H1 (cell line): ENCODE measurements at regions not wholly inside any gene's neighbourhood (a gene's known extent, or its start where the extent isn't known, plus 50 kb on each side); places are given as distances from the start of the nearest gene placed in this dataset.

Experiments
- CTCF ChIA-PET: fragments of 300-600 bp; sonication (Branson Sonifier 250); formaldehyde crosslinking; loops from one replicate; lab custom pipeline; 2021; ENCODE audit not compliant: partially characterized antibody; lab: Charles Lee
- POLR2A ChIA-PET: fragments of 300-600 bp; sonication (Branson Sonifier 250); formaldehyde crosslinking; loops from one replicate; lab custom pipeline; 2021; ENCODE audit warnings: inconsistent platforms; ENCODE audit not compliant: partially characterized antibody; lab: Charles Lee
- DNase-seq, 2 experiments: peaks; one replicate each; pipeline versions ENCODE4 v3.0.0 to v3.0.0-alpha.2; 2010 to 2022; ENCODE audit warnings: low spot score in 2 of 2, low read depth in 1 of 2, mixed read lengths in 1 of 2
- FAIRE-seq: peaks from 2 replicates; lab custom pipeline; 2011; peaks lifted over from hg19 to GRCh38; lab: Jason Lieb, UNC
- H2AFZ ChIP-seq: 2 replicates; pipeline ENCODE4 v1.8.1; 2012; ENCODE audit warnings: low read length, inconsistent platforms
- H2AK5ac ChIP-seq: 2 replicates; pipeline ENCODE4 v1.6.1; 2013; ENCODE audit warnings: low read depth, low read length
- H2BK120ac ChIP-seq: replicated peaks from 2 replicates; pipeline ENCODE3; 2013; ENCODE audit warnings: low read depth, low read length, inconsistent platforms
- H2BK12ac ChIP-seq: 2 replicates; pipeline ENCODE4 v1.6.1; 2013; ENCODE audit warnings: low read depth, low read length
- H2BK15ac ChIP-seq: 2 replicates; pipeline ENCODE4 v1.6.1; 2013; ENCODE audit warnings: low read length
- H2BK20ac ChIP-seq: 2 replicates; pipeline ENCODE4 v1.6.1; 2013; ENCODE audit warnings: low read length
- H2BK5ac ChIP-seq: 2 replicates; pipeline ENCODE4 v1.6.1; 2013; ENCODE audit warnings: low read depth, low read length
- H3K14ac ChIP-seq: 2 replicates; pipeline ENCODE4 v1.6.1; 2013; ENCODE audit warnings: inconsistent platforms; ENCODE audit not compliant: insufficient read length
- H3K18ac ChIP-seq: 2 replicates; pipeline ENCODE4 v1.6.1; 2013; ENCODE audit warnings: low read length; ENCODE audit errors: extremely low read depth
- H3K23ac ChIP-seq: 2 replicates; pipeline ENCODE4 v1.6.1; 2013; ENCODE audit warnings: inconsistent platforms; ENCODE audit not compliant: insufficient read length
- H3K23me2 ChIP-seq: 2 replicates; pipeline ENCODE4 v1.6.1; 2013; ENCODE audit warnings: low read depth, low read length
- H3K27ac ChIP-seq: 2 replicates; pipeline ENCODE4 v1.6.1; 2011; ENCODE audit warnings: low read depth, low read length, inconsistent platforms
- H3K27me3 ChIP-seq, 4 experiments: replicated peaks in 1 of 4; 1 replicate in 1 of 4; 2 replicates in 3 of 4; pipeline versions ENCODE4 v1.6.1 to v1.8.1; 2011 to 2013; ENCODE audit warnings: low read length in 3 of 4, mild to moderate bottlenecking in 3 of 4, inconsistent platforms in 2 of 4, mixed read lengths in 2 of 4, moderate library complexity in 1 of 4; ENCODE audit not compliant: control insufficient read depth in 3 of 4, insufficient read depth in 3 of 4; ENCODE audit errors: extremely low read depth in 1 of 4
- H3K36me3 ChIP-seq, 4 experiments: 2 replicates each; pipeline versions ENCODE4 v1.6.1 to v1.8.1; 2011 to 2013; ENCODE audit warnings: mild to moderate bottlenecking in 4 of 4, low read length in 3 of 4, moderate library complexity in 2 of 4, control low read depth in 1 of 4, inconsistent platforms in 1 of 4; ENCODE audit not compliant: insufficient read depth in 4 of 4, control insufficient read depth in 2 of 4
- H3K4ac ChIP-seq: replicated peaks from 2 replicates; pipeline ENCODE3; 2013; ENCODE audit warnings: low read length, low read depth, mixed read lengths, inconsistent platforms; ENCODE audit not compliant: insufficient read length
- H3K4me1 ChIP-seq, 4 experiments: replicated peaks in 1 of 4; 1 replicate in 1 of 4; 2 replicates in 3 of 4; pipeline versions ENCODE4 v1.6.1 to v1.8.1; 2011 to 2013; ENCODE audit warnings: low read length in 3 of 4, inconsistent platforms in 2 of 4, mixed read lengths in 1 of 4; ENCODE audit not compliant: insufficient read depth in 4 of 4, control insufficient read depth in 3 of 4
- H3K4me2 ChIP-seq, 2 experiments: 2 replicates each; pipeline versions ENCODE4 v1.6.1 to v1.8.1; 2011 to 2013; ENCODE audit warnings: low read depth in 2 of 2, low read length in 2 of 2, control low read depth in 1 of 2, inconsistent platforms in 1 of 2, mild to moderate bottlenecking in 1 of 2; ENCODE audit not compliant: insufficient read depth in 1 of 2
- H3K4me3 ChIP-seq, 4 experiments: fragments of 200-600, 300-600 bp in 1 of 4; sonication (generic), shearing (Covaris generic), sonication (Bioruptor Twin) in 1 of 4; 2 replicates each; pipeline versions ENCODE4 v1.5.1 to v1.8.1; 2011 to 2016; ENCODE audit warnings: low read length in 4 of 4, low read depth in 3 of 4, control low read depth in 2 of 4, inconsistent platforms in 2 of 4, mild to moderate bottlenecking in 2 of 4, mixed read lengths in 1 of 4, moderate library complexity in 1 of 4; ENCODE audit not compliant: insufficient read depth in 2 of 4; ENCODE audit errors: extremely low read depth in 1 of 4
- H3K56ac ChIP-seq: replicated peaks from 2 replicates; pipeline ENCODE3; 2013; ENCODE audit warnings: low read depth, mild to moderate bottlenecking, mixed read lengths, low read length, inconsistent platforms; ENCODE audit not compliant: insufficient read length
- H3K79me1 ChIP-seq: 2 replicates; pipeline ENCODE4 v1.6.1; 2013; ENCODE audit warnings: low read depth, low read length, control low read depth
- H3K79me2 ChIP-seq, 2 experiments: 2 replicates each; pipeline versions ENCODE4 v1.6.1 to v1.8.1; 2012 to 2013; ENCODE audit warnings: low read length in 2 of 2, mild to moderate bottlenecking in 2 of 2, inconsistent platforms in 1 of 2; ENCODE audit not compliant: insufficient read depth in 2 of 2, control insufficient read depth in 1 of 2
- H3K9ac ChIP-seq, 4 experiments: replicated peaks in 1 of 4; 1 replicate in 1 of 4; 2 replicates in 3 of 4; pipeline versions ENCODE4 v1.6.1 to v1.8.1; 2011 to 2013; ENCODE audit warnings: low read depth in 3 of 4, low read length in 3 of 4, control low read depth in 2 of 4, mild to moderate bottlenecking in 2 of 4, moderate library complexity in 2 of 4, inconsistent platforms in 1 of 4; ENCODE audit errors: extremely low read depth in 1 of 4
- H3K9me3 ChIP-seq, 2 experiments: 2 replicates each; pipeline versions ENCODE4 v1.6.1 to v1.8.1; 2012 to 2013; ENCODE audit warnings: mild to moderate bottlenecking in 2 of 2, moderate library complexity in 2 of 2, control low read depth in 1 of 2, inconsistent platforms in 1 of 2, low read depth in 1 of 2, low read length in 1 of 2, mixed read lengths in 1 of 2; ENCODE audit not compliant: insufficient read depth in 2 of 2
- H4K20me1 ChIP-seq, 2 experiments: replicated peaks in 1 of 2; 2 replicates each; pipeline versions ENCODE3 to v1.8.1; 2011 to 2013; ENCODE audit warnings: inconsistent platforms in 2 of 2, low read length in 2 of 2, mild to moderate bottlenecking in 1 of 2; ENCODE audit not compliant: insufficient read depth in 2 of 2, control insufficient read depth in 1 of 2
- H4K5ac ChIP-seq: 2 replicates; pipeline ENCODE4 v1.6.1; 2013; ENCODE audit warnings: low read length, low read depth, mixed read lengths, inconsistent platforms; ENCODE audit not compliant: insufficient read length
- H4K8ac ChIP-seq: 2 replicates; pipeline ENCODE4 v1.8.0; 2013; ENCODE audit warnings: mild to moderate bottlenecking, moderate library complexity, low read length, inconsistent platforms; ENCODE audit not compliant: insufficient read depth; ENCODE audit errors: extremely low read depth
- H4K91ac ChIP-seq: replicated peaks from 2 replicates; pipeline ENCODE3; 2013; ENCODE audit warnings: low read length, mixed read lengths, inconsistent platforms; ENCODE audit not compliant: insufficient read length
- ASH2L ChIP-seq: fragments of 200-600, 300-600 bp; sonication (generic); IDR thresholded peaks from one replicate; pipeline ENCODE4 v1.7.1; 2017; ENCODE audit warnings: low read length
- BCL11A ChIP-seq, 2 experiments: IDR thresholded peaks; one replicate each; pipeline ENCODE4 v1.6.1; 2011; ENCODE audit warnings: low read depth in 2 of 2, low read length in 2 of 2, mild to moderate bottlenecking in 2 of 2
- CBX8 ChIP-seq: fragments of 300-800, 300-1000 bp; sonication (generic); IDR thresholded peaks from 2 replicates; pipeline ENCODE4 v1.7.1; 2016; ENCODE audit warnings: low read depth, low read length, borderline replicate concordance
- CEBPB ChIP-seq: IDR thresholded peaks from 2 replicates; pipeline ENCODE4 v1.6.1; 2012; ENCODE audit warnings: low read depth, low read length
- CHD1 ChIP-seq: IDR thresholded peaks from 2 replicates; pipeline ENCODE4 v1.6.1; 2012; ENCODE audit warnings: low read depth, low read length, improper control_type of control experiment
- GABPA ChIP-seq: IDR thresholded peaks from 2 replicates; pipeline ENCODE4 v1.6.1; 2011; ENCODE audit warnings: mild to moderate bottlenecking, low read length, moderate library complexity, borderline replicate concordance; ENCODE audit not compliant: insufficient read depth
- JUND ChIP-seq: IDR thresholded peaks from 2 replicates; pipeline ENCODE4 v1.6.1; 2011; ENCODE audit warnings: mild to moderate bottlenecking, improper control_type of control experiment, low read length
- KDM4A ChIP-seq: IDR thresholded peaks from one replicate; pipeline ENCODE4 v1.7.1; 2012; ENCODE audit warnings: low read depth, mild to moderate bottlenecking, moderate library complexity, low read length, inconsistent platforms; ENCODE audit not compliant: severe bottlenecking
- NRF1 ChIP-seq: IDR thresholded peaks from 2 replicates; pipeline ENCODE4 v1.6.1; 2011; ENCODE audit warnings: mild to moderate bottlenecking, low read depth, low read length, improper control_type of control experiment
- POU5F1 ChIP-seq: IDR thresholded peaks from 2 replicates; pipeline ENCODE4 v1.6.1; 2011; ENCODE audit warnings: low read depth, mild to moderate bottlenecking, low read length, moderate library complexity
- RAD21 ChIP-seq, 2 experiments: IDR thresholded peaks in 1 of 2; conservative IDR thresholded peaks in 1 of 2; 2 replicates each; pipeline ENCODE4 v1.6.1; 2011; ENCODE audit warnings: low read depth in 2 of 2, low read length in 2 of 2, improper control_type of control experiment in 1 of 2, inconsistent platforms in 1 of 2, mild to moderate bottlenecking in 1 of 2, moderate library complexity in 1 of 2
- RBBP5 ChIP-seq: IDR thresholded peaks from 2 replicates; pipeline ENCODE4 v1.7.1; 2012; ENCODE audit warnings: low read depth, mild to moderate bottlenecking, inconsistent platforms, low read length, moderate library complexity, borderline replicate concordance
- SP1 ChIP-seq: IDR thresholded peaks from 2 replicates; pipeline ENCODE4 v1.6.1; 2011; ENCODE audit warnings: low read depth, low read length
- WGBS, 2 experiments: shearing (Covaris generic) in 1 of 2; methylation state at CpG; one replicate each; pipeline versions ENCODE4 v1.1.6 to v1.1.7; 2013 to 2015; ENCODE audit warnings: low lambda C conversion rate in 2 of 2, mixed read lengths in 2 of 2, inconsistent platforms in 1 of 2, low coverage in 1 of 2, missing lambda C conversion rate in 1 of 2; ENCODE audit not compliant: insufficient replicate concordance in 2 of 2, insufficient coverage in 1 of 2, insufficient read length in 1 of 2; ENCODE audit errors: extremely low coverage in 1 of 2, missing lambda C conversion rate in 1 of 2; 5-methylcytosine and 5-hydroxymethylcytosine counted together

DNA sequence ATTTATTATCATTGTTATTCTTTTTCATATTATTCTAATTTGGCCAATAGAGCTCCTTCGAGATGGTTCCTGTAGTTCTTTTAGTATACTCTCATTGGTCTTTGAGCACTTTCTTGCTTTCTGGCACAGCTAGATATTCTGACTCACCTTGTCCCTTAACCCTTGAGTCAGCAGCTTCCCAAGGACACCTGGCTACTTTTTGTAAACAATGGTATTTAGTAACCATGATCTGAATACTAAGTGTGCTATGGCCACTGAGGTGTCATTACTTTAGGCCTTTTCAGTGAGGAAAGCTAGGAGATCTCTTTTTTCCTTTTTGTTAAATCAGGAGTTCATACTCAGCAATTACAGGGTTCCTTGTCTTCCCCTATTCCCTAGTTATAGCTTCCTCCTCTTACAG, 126.5 kb upstream of the CITED2 start:
- Histone ChIP-seq H3K9me3 (peaks cover 0 to 5% of the 10 kb centered on the region in 2 experiments; a peak in 2 of 4 replicates), H4K20me1 (no peaks in the 10 kb centered on the region), H2BK12ac (no peak overlapping the region), H4K91ac (no peak overlapping the region), H3K18ac (no peak overlapping the region), H3K36me3 (no peaks in the 10 kb centered on the region), H3K23ac (no peak overlapping the region), H2BK120ac (no peak overlapping the region), H4K8ac (no peak overlapping the region), H3K4me1 (peaks cover 0 to 4% (median under 1%) of the 10 kb centered on the region in 4 experiments; a peak in 2 of 7 replicates), H2BK20ac (no peak overlapping the region), H3K14ac (no peak overlapping the region), H3K79me1 (no peaks in the 10 kb centered on the region), H3K4ac (no peak overlapping the region), H3K79me2 (no peaks in the 10 kb centered on the region), H4K5ac (no peak overlapping the region), H3K56ac (no peak overlapping the region), H3K4me3 (no peak overlapping the region), H2BK15ac (no peak overlapping the region), H2AFZ (no peak overlapping the region), H3K27me3 (no peaks in the 10 kb centered on the region), H3K27ac (no peak overlapping the region), H3K23me2 (no peaks in the 10 kb centered on the region), H2BK5ac (no peak overlapping the region), H2AK5ac (no peak overlapping the region), H3K4me2 (no peak overlapping the region), H3K9ac (no peak overlapping the region)
- no peak for DNase-seq
- no peak for FAIRE-seq
- 91% methylated on average over 1 of the region's 1 CpG; no CpG with 5 or more reads in 1 of the 2 experiments for WGBS, 2 experiments
- no peak for TF ChIP-seq POU5F1
- no peak for TF ChIP-seq CEBPB
- no peak for TF ChIP-seq KDM4A
- TF ChIP-seq BCL11A (IDR thresholded peaks at IDR 0.05; ENCODE audit: low read depth in 2 of 2, low read length in 2 of 2) = no peak
- TF ChIP-seq RBBP5 = no peak
- TF ChIP-seq CBX8 = no peak
- TF ChIP-seq SP1 = no peak
- TF ChIP-seq CHD1 = no peak
- no peak for TF ChIP-seq ASH2L
- TF ChIP-seq NRF1 = no peak
- TF ChIP-seq JUND = no peak
- TF ChIP-seq GABPA = no peak
- TF ChIP-seq RAD21 (IDR thresholded peaks at IDR 0.05 in 1 of 2, conservative IDR thresholded peaks at IDR 0.05 in 1 of 2; ENCODE audit: low read depth in 2 of 2, low read length in 2 of 2) = no peak
- CTCF ChIA-PET = interaction anchor here (0.6 to 0.7 kb wide), 2 partner anchors 23 to 804 kb away, joined by 3 read pairs; no protein-coding TSS in a partner anchor
- POLR2A ChIA-PET = interaction anchor here (1.0 kb wide), 1 partner anchor 126 kb away, joined by 3 read pairs; no protein-coding TSS in a partner anchor
